GM23248 (cell line): ENCODE measurements at regions not wholly inside any gene's neighbourhood (a gene's known extent, or its start where the extent isn't known, plus 50 kb on each side); places are given as distances from the start of the nearest gene placed in this dataset.

Experiments
- DNase-seq: peaks from one replicate; pipeline ENCODE4 v3.0.0-alpha.2; 2015
- H2AFZ ChIP-seq: fragments of 200-600 bp; sonication (generic); 2 replicates; pipeline ENCODE4 v1.6.1; 2016; ENCODE audit warnings: antibody characterized with exemption
- H3F3A ChIP-seq: fragments of 200-600 bp; sonication (generic); 2 replicates; pipeline ENCODE4 v1.6.1; 2016; ENCODE audit warnings: mild to moderate bottlenecking, antibody characterized with exemption, mixed run types; ENCODE audit not compliant: insufficient read depth
- H3K27ac ChIP-seq: fragments of 200-600 bp; sonication (generic); 2 replicates; pipeline ENCODE4 v1.5.1; 2016; ENCODE audit warnings: mild to moderate bottlenecking
- H3K27me3 ChIP-seq: fragments of 200-600 bp; sonication (generic); replicated peaks from 2 replicates; pipeline ENCODE4 v1.6.1; 2016; ENCODE audit warnings: mild to moderate bottlenecking; ENCODE audit not compliant: insufficient read depth
- H3K36me3 ChIP-seq: fragments of 200-600 bp; sonication (generic); 2 replicates; pipeline ENCODE4 v1.6.1; 2016; ENCODE audit warnings: low read depth, mild to moderate bottlenecking
- H3K4me1 ChIP-seq: fragments of 200-600 bp; sonication (generic); 2 replicates; pipeline ENCODE4 v1.6.1; 2016; ENCODE audit warnings: mild to moderate bottlenecking; ENCODE audit not compliant: insufficient read depth
- H3K4me2 ChIP-seq: fragments of 200-600 bp; sonication (generic); one replicate; pipeline ENCODE4 v1.6.1; 2016; ENCODE audit warnings: mild to moderate bottlenecking; ENCODE audit not compliant: unreplicated experiment
- H3K4me3 ChIP-seq: fragments of 200-600 bp; sonication (generic); 2 replicates; pipeline ENCODE4 v1.5.1; 2016; ENCODE audit warnings: mild to moderate bottlenecking
- H3K79me2 ChIP-seq: fragments of 200-600 bp; sonication (generic); 2 replicates; pipeline ENCODE4 v1.6.1; 2016; ENCODE audit warnings: mild to moderate bottlenecking; ENCODE audit not compliant: insufficient read depth
- H3K9ac ChIP-seq: fragments of 200-600 bp; sonication (generic); 2 replicates; pipeline ENCODE4 v1.6.1; 2016; ENCODE audit warnings: mild to moderate bottlenecking
- H3K9me2 ChIP-seq: fragments of 200-600 bp; sonication (generic); 2 replicates; pipeline ENCODE4 v1.6.1; 2016; ENCODE audit warnings: mixed run types, mild to moderate bottlenecking, moderate library complexity; ENCODE audit not compliant: insufficient read depth
- H3K9me3 ChIP-seq: fragments of 200-600 bp; sonication (generic); one replicate; pipeline ENCODE4 v1.6.1; 2017; ENCODE audit warnings: low read depth
- H4K20me1 ChIP-seq: fragments of 200-600 bp; sonication (generic); 2 replicates; pipeline ENCODE4 v1.6.0; 2016; ENCODE audit not compliant: insufficient read depth
- EZH2 ChIP-seq: fragments of 200-600 bp; sonication (generic); IDR thresholded peaks from 2 replicates; pipeline ENCODE4 v1.6.1; 2018; ENCODE audit warnings: antibody characterized with exemption, mild to moderate bottlenecking; ENCODE audit not compliant: insufficient read depth, poor library complexity, severe bottlenecking
- EZH2phosphoT487 ChIP-seq: fragments of 200-600 bp; sonication (generic); IDR thresholded peaks from 2 replicates; pipeline ENCODE4 v1.6.1; 2018; ENCODE audit warnings: antibody characterized with exemption, moderate library complexity, mild to moderate bottlenecking, low read depth; ENCODE audit not compliant: insufficient read depth
- WGBS, 2 experiments: methylation state at CpG; one replicate each; pipeline ENCODE4 v1.1.6; 2015 to 2017; ENCODE audit warnings: low lambda C conversion rate in 2 of 2, low coverage in 1 of 2; ENCODE audit errors: missing lambda C conversion rate in 2 of 2; 5-methylcytosine and 5-hydroxymethylcytosine counted together
- in situ Hi-C: fragments of 300-500 bp; cut with MboI; formaldehyde crosslinking; loops from 2 replicates; pipeline ENCODE4 v1.15.0; 2020

- no peak for DNase-seq
- Histone ChIP-seq H3K36me3 (no peaks in the 10 kb centered on the region), H4K20me1 (no peaks in the 10 kb centered on the region), H3K4me3 (no peak overlapping the region), H3K9ac (no peak overlapping the region), H3K9me3 (no peaks in the 10 kb centered on the region), H3F3A (no peaks in the 10 kb centered on the region), H3K4me2 (no peak overlapping the region), H3K27ac (no peak overlapping the region), H3K27me3 (no peaks in the 10 kb centered on the region), H3K9me2 (no peaks in the 10 kb centered on the region), H3K79me2 (no peaks in the 10 kb centered on the region), H2AFZ (no peak overlapping the region), H3K4me1 (no peaks in the 10 kb centered on the region)
- TF ChIP-seq EZH2: no peak
- no peak for TF ChIP-seq EZH2phosphoT487
- in situ Hi-C loops: no loop called here
Measured at GRCh38 chr2:217444932-217445331, 557.9 kb downstream of the TNS1 start.

- Histone ChIP-seq H3K9ac (no peak overlapping the region), H3K79me2 (no peaks in the 10 kb centered on the region), H3K4me1 (no peaks in the 10 kb centered on the region), H3K9me2 (no peaks in the 10 kb centered on the region), H3K4me2 (no peak overlapping the region), H3K36me3 (no peaks in the 10 kb centered on the region), H3K27me3 (no peaks in the 10 kb centered on the region), H2AFZ (no peak overlapping the region), H3K4me3 (no peak overlapping the region), H4K20me1 (no peaks in the 10 kb centered on the region), H3K9me3 (no peaks in the 10 kb centered on the region), H3F3A (no peaks in the 10 kb centered on the region), H3K27ac (no peak overlapping the region)
- DNase-seq: no peak
- no peak for TF ChIP-seq EZH2phosphoT487
- TF ChIP-seq EZH2: no peak
- in situ Hi-C loops: no loop called here
Measured at GRCh38 chr2:217444509-217444908, 558.3 kb downstream of the TNS1 start.

- H3K27me3 ChIP-seq: no peaks in the 10 kb centered on the region
- H2AFZ ChIP-seq: no peak overlapping the region
- no peak overlapping the region for H3K27ac ChIP-seq
- no peaks in the 10 kb centered on the region for H4K20me1 ChIP-seq
- TF ChIP-seq EZH2 (no peak), EZH2phosphoT487 (no peak)
- in situ Hi-C loops: no loop called here
- H3K79me2 ChIP-seq: no peaks in the 10 kb centered on the region
- DNase-seq: no peak
- H3K36me3 ChIP-seq: no peaks in the 10 kb centered on the region
- no peaks in the 10 kb centered on the region for H3K9me3 ChIP-seq
- WGBS, 2 experiments: 69 to 80% methylated on average over 1 of the region's 1 CpG
- no peaks in the 10 kb centered on the region for H3K4me1 ChIP-seq
- H3K4me3 ChIP-seq: no peak overlapping the region
- no peak overlapping the region for H3K4me2 ChIP-seq
- no peak overlapping the region for H3K9ac ChIP-seq
- no peaks in the 10 kb centered on the region for H3K9me2 ChIP-seq
- no peaks in the 10 kb centered on the region for H3F3A ChIP-seq
Measured at GRCh38 chr2:217443601-217444000, 559.2 kb downstream of the TNS1 start.

- H2AFZ ChIP-seq: no peak overlapping the region
- no peaks in the 10 kb centered on the region for H3K4me1 ChIP-seq
- H3K4me2 ChIP-seq: no peak overlapping the region
- no peaks in the 10 kb centered on the region for H4K20me1 ChIP-seq
- no peak for TF ChIP-seq EZH2phosphoT487
- TF ChIP-seq EZH2: no peak
- H3K36me3 ChIP-seq: no peaks in the 10 kb centered on the region
- no peaks in the 10 kb centered on the region for H3K27me3 ChIP-seq
- H3F3A ChIP-seq: no peaks in the 10 kb centered on the region
- no peaks in the 10 kb centered on the region for H3K9me3 ChIP-seq
- H3K79me2 ChIP-seq: no peaks in the 10 kb centered on the region
- H3K27ac ChIP-seq: no peak overlapping the region
- H3K4me3 ChIP-seq: no peak overlapping the region
- no peaks in the 10 kb centered on the region for H3K9me2 ChIP-seq
- no peak overlapping the region for H3K9ac ChIP-seq
- in situ Hi-C loops: no loop called here
- WGBS, 2 experiments: 85 to 92% methylated on average over 1 of the region's 1 CpG
- DNase-seq: peak; percentile 20
Measured at GRCh38 chr2:217440000-217440399, 562.8 kb downstream of the TNS1 start.

GRCh38 chr2:217438821-217439220 is 564.0 kb downstream of the TNS1 start:
- no peak overlapping the region for H3K4me3 ChIP-seq
- no peaks in the 10 kb centered on the region for H3F3A ChIP-seq
- H3K4me2 ChIP-seq: no peak overlapping the region
- H3K27me3 ChIP-seq: no peaks in the 10 kb centered on the region
- DNase-seq: no peak
- no peaks in the 10 kb centered on the region for H3K9me3 ChIP-seq
- in situ Hi-C loops: no loop called here
- H3K9ac ChIP-seq: no peak overlapping the region
- no peaks in the 10 kb centered on the region for H3K9me2 ChIP-seq
- H4K20me1 ChIP-seq: no peaks in the 10 kb centered on the region
- H3K4me1 ChIP-seq: 0 out of 2 replicates have a peak, but pooled peaks cover 10% of the 10 kb centered on the region
- H3K36me3 ChIP-seq: no peaks in the 10 kb centered on the region
- no peak for TF ChIP-seq EZH2
- H3K79me2 ChIP-seq: no peaks in the 10 kb centered on the region
- no peak overlapping the region for H2AFZ ChIP-seq
- WGBS, 2 experiments: 57 to 76% methylated on average over 1 of the region's 1 CpG
- no peak overlapping the region for H3K27ac ChIP-seq
